ENCODE measurements at regions not wholly inside any gene's neighbourhood (a gene's known extent, or its start where the extent isn't known, plus 50 kb on each side); places are given as distances from the start of the nearest gene placed in this dataset.

GRCh38 chr16:86185089-86185488, 286.1 kb downstream of the IRF8 start:
- Histone ChIP-seq H3K4me2 (no peak overlapping the region), H3K4me3 (no peak overlapping the region), H3K4me1 (no peaks in the 10 kb centered on the region), H3K9me3 (no peaks in the 10 kb centered on the region), H3K27ac (no peak overlapping the region)
- CTCF ChIA-PET: interaction anchor here (0.7 to 1.3 kb wide), 2 partner anchors 9 to 24 kb away, joined by 3 read pairs; no protein-coding TSS in a partner anchor
- POLR2A ChIA-PET: no interaction called here
- TF ChIP-seq HDAC2 (IDR thresholded peaks at IDR 0.05) (no peak), MAFK (IDR thresholded peaks at IDR 0.05; ENCODE audit: partially characterized antibody) (no peak)
- WGBS (ENCODE audit: missing lambda C conversion rate): 9% methylated on average over 6 of the region's 6 CpGs
- no peak for ATAC-seq
- FAIRE-seq: no peak
- no peak for DNase-seq (ENCODE audit: low read depth in 1 of 2, low spot score in 1 of 2)

DNA sequence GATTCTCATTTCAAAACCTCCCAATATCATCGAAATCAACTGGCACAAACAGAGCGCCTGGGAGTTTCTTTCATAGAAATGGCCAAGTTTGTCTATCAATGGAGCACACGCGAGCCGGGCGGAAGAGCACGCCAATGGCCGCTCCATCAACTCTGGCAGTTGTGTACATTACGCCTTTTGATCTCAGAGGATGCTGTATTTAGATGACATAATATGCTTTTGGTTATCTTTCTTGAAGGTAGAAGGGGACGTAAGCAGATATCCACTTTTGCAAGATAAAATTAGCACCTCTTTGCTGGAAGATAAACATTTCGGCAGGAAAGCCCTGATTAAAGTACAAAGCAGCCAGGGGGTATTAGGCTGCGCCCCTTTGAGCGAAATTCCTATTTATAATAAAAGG, 287.4 kb downstream of the IRF8 start:
- 52% methylated on average over 13 of the region's 13 CpGs for WGBS (ENCODE audit: missing lambda C conversion rate)

GRCh38 chr16:86189934-86190333, 291.0 kb downstream of the IRF8 start:
- ChIA-PET POLR2A (no interaction called here), CTCF (no interaction called here)
- Histone ChIP-seq H3K27ac (no peak overlapping the region), H3K4me1 (no peaks in the 10 kb centered on the region), H3K4me2 (no peak overlapping the region), H3K9me3 (no peaks in the 10 kb centered on the region), H3K4me3 (no peak overlapping the region)
- DNase-seq (ENCODE audit: low read depth in 1 of 2, low spot score in 1 of 2) (no peak), FAIRE-seq (no peak), ATAC-seq (no peak)
- TF ChIP-seq BHLHE40 (IDR thresholded peaks at IDR 0.05; ENCODE audit: low read depth, low read length) (no peak), KDM5A (IDR thresholded peaks at IDR 0.05) (no peak), PHF8 (IDR thresholded peaks at IDR 0.05; ENCODE audit: borderline replicate concordance, low read depth) (no peak), NFE2L2 (conservative IDR thresholded peaks at IDR 0.05; ENCODE audit: low read length) (no peak), GATA3 (IDR thresholded peaks at IDR 0.05; ENCODE audit: borderline replicate concordance) (no peak), NPAS2 (CRISPR knock-in tag; IDR thresholded peaks at IDR 0.05; ENCODE audit: borderline replicate concordance) (no peak), POLR2A (IDR thresholded peaks at IDR 0.05; ENCODE audit: low read length) (no peak), E2F6 (IDR thresholded peaks at IDR 0.05; ENCODE audit: borderline replicate concordance, low read depth) (no peak), HEYL (CRISPR knock-in tag; IDR thresholded peaks at IDR 0.05) (no peak), POLR2AphosphoS2 (conservative IDR thresholded peaks at IDR 0.05; ENCODE audit: low read length) (no peak)
- TF ChIP-seq, protein P1, sequence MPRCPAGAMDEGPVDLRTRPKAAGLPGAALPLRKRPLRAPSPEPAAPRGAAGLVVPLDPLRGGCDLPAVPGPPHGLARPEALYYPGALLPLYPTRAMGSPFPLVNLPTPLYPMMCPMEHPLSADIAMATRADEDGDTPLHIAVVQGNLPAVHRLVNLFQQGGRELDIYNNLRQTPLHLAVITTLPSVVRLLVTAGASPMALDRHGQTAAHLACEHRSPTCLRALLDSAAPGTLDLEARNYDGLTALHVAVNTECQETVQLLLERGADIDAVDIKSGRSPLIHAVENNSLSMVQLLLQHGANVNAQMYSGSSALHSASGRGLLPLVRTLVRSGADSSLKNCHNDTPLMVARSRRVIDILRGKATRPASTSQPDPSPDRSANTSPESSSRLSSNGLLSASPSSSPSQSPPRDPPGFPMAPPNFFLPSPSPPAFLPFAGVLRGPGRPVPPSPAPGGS (IDR thresholded peaks at IDR 0.05): no peak
- 2% methylated on average over 4 of the region's 4 CpGs for WGBS (ENCODE audit: missing lambda C conversion rate)

More for the DNA sequence above, 287.4 kb downstream of the IRF8 start:
- no peak for DNase-seq (ENCODE audit: low read depth in 1 of 2, low spot score in 1 of 2)
- FAIRE-seq: no peak
- no peak for ATAC-seq
- TF ChIP-seq NPAS2 (CRISPR knock-in tag; IDR thresholded peaks at IDR 0.05; ENCODE audit: borderline replicate concordance): no peak
- TF ChIP-seq, protein P2, sequence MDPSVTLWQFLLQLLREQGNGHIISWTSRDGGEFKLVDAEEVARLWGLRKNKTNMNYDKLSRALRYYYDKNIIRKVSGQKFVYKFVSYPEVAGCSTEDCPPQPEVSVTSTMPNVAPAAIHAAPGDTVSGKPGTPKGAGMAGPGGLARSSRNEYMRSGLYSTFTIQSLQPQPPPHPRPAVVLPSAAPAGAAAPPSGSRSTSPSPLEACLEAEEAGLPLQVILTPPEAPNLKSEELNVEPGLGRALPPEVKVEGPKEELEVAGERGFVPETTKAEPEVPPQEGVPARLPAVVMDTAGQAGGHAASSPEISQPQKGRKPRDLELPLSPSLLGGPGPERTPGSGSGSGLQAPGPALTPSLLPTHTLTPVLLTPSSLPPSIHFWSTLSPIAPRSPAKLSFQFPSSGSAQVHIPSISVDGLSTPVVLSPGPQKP (IDR thresholded peaks at IDR 0.05; ENCODE audit: low read depth, low read length): no peak
- no peak for TF ChIP-seq E2F6 (IDR thresholded peaks at IDR 0.05; ENCODE audit: borderline replicate concordance, low read depth)
- no peak for TF ChIP-seq EP300 (IDR thresholded peaks at IDR 0.05)
- TF ChIP-seq CEBPB (IDR thresholded peaks at IDR 0.05): no peak
- no peak for TF ChIP-seq NR3C1 (IDR thresholded peaks at IDR 0.05)
- no peak for TF ChIP-seq SREBF2 (IDR thresholded peaks at IDR 0.05)
- no peak for TF ChIP-seq RARB (CRISPR knock-in tag; IDR thresholded peaks at IDR 0.05)
- TF ChIP-seq CBX2 (IDR thresholded peaks at IDR 0.05; ENCODE audit: borderline replicate concordance, low read depth): no peak
- TF ChIP-seq FOSL2 (IDR thresholded peaks at IDR 0.05): no peak
- TF ChIP-seq FOSL2 (CRISPR knock-in tag; IDR thresholded peaks at IDR 0.05): no peak
- no peak for TF ChIP-seq MAFK (IDR thresholded peaks at IDR 0.05; ENCODE audit: partially characterized antibody)
- H3K9me3 ChIP-seq: no peaks in the 10 kb centered on the region
- ChIA-PET CTCF (no interaction called here), POLR2A (no interaction called here)
- no peak overlapping the region for H3K4me2 ChIP-seq
- no peak overlapping the region for H3K27ac ChIP-seq
- H3K4me1 ChIP-seq: no peaks in the 10 kb centered on the region
- no peak overlapping the region for H3K4me3 ChIP-seq

Data from A549 (cell line).